ENCODE measurements at regions not wholly inside any gene's neighbourhood (a gene's known extent, or its start where the extent isn't known, plus 50 kb on each side); places are given as distances from the start of the nearest gene placed in this dataset.

GRCh38 chr4:31139767-31140166 lies 419.6 kb downstream of the PCDH7 start:
- TF ChIP-seq CTCF (IDR thresholded peaks at IDR 0.05) (no peak), SIN3A (IDR thresholded peaks at IDR 0.05; ENCODE audit: borderline replicate concordance, insufficient read depth, low read depth, low read length) (no peak), POLR2AphosphoS5 (IDR thresholded peaks at IDR 0.05; ENCODE audit: low read depth, low read length) (no peak), TCF7L2 (IDR thresholded peaks at IDR 0.05; ENCODE audit: low read depth, low read length) (no peak)
- TF ChIP-seq, protein P1, sequence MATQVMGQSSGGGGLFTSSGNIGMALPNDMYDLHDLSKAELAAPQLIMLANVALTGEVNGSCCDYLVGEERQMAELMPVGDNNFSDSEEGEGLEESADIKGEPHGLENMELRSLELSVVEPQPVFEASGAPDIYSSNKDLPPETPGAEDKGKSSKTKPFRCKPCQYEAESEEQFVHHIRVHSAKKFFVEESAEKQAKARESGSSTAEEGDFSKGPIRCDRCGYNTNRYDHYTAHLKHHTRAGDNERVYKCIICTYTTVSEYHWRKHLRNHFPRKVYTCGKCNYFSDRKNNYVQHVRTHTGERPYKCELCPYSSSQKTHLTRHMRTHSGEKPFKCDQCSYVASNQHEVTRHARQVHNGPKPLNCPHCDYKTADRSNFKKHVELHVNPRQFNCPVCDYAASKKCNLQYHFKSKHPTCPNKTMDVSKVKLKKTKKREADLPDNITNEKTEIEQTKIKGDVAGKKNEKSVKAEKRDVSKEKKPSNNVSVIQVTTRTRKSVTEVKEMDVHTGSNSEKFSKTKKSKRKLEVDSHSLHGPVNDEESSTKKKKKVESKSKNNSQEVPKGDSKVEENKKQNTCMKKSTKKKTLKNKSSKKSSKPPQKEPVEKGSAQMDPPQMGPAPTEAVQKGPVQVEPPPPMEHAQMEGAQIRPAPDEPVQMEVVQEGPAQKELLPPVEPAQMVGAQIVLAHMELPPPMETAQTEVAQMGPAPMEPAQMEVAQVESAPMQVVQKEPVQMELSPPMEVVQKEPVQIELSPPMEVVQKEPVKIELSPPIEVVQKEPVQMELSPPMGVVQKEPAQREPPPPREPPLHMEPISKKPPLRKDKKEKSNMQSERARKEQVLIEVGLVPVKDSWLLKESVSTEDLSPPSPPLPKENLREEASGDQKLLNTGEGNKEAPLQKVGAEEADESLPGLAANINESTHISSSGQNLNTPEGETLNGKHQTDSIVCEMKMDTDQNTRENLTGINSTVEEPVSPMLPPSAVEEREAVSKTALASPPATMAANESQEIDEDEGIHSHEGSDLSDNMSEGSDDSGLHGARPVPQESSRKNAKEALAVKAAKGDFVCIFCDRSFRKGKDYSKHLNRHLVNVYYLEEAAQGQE (IDR thresholded peaks at IDR 0.05; ENCODE audit: insufficient read depth in 1 of 2, low read depth in 2 of 2, low read length in 1 of 2) = no peak

Data from Panc1 (cell line).